ENCODE measurements at regions not wholly inside any gene's neighbourhood (a gene's known extent, or its start where the extent isn't known, plus 50 kb on each side); places are given as distances from the start of the nearest gene placed in this dataset.

DNA sequence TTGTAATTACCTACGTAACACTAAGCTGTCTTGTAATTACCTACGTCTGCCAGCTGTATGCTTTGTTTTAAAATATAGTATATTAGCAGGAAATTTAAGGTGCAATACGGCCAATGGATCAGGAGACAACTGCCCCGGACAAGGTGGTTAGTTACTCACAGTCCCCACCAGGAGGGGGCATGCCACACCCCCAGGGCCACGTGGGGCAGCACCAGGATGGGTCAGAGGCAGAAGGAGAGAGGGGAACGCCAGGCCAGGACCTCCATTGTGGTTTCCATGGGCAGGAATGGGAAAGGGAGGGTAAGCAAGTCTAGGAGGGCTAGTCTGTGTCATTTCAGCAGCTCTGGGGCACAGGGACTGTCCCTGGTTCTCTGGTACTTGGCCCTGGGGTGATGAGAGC, 140.1 kb downstream of the URI1 start:
- no peak for DNase-seq (ENCODE audit: low spot score in 2 of 2)
- TF ChIP-seq CTCF (IDR thresholded peaks at IDR 0.05) (no peak), POLR2A (IDR thresholded peaks at IDR 0.05) (no peak)
- H3K4me3 ChIP-seq (ENCODE audit: low read depth, poor library complexity, severe bottlenecking): no peak overlapping the region
- 64 to 74% methylated on average over 6 of the region's 6 CpGs for WGBS, 2 donors
- intact Hi-C loops (cut with DNase I; ENCODE audit: low total_unique reads): no loop called here

DNA sequence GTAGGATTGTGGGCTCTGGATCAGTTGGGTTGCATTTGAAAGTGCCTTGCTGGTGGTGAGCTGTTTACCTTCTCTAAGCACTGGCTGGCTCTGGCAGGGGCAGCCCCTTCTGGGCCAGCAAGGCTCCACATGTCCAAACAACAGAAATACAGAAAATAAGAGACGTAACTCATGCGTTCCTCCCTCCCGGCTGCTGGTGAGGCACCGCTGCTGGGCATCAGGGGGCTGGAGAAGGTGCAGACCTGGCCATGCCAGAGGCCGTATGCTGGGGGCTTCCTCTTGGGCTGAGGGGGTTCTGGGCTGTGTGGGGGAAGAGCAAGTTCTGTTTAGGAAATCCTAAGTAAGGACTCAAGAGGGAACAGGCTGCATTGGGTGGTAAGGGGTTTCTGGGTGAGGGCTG, 140.6 kb downstream of the URI1 start:
- intact Hi-C loops (cut with DNase I; ENCODE audit: low total_unique reads): no loop called here
- 78 to 88% methylated on average over 5 of the region's 5 CpGs for WGBS, 2 donors
- DNase-seq (ENCODE audit: low spot score in 2 of 2): no peak
- TF ChIP-seq POLR2A (IDR thresholded peaks at IDR 0.05) (no peak), CTCF (IDR thresholded peaks at IDR 0.05) (no peak)
- H3K4me3 ChIP-seq (ENCODE audit: low read depth, poor library complexity, severe bottlenecking): no peak overlapping the region

GRCh38 chr19:30083125-30083681, 141.2 kb downstream of the URI1 start:
- DNase-seq (ENCODE audit: low spot score in 2 of 2): no peak
- no peak overlapping the region for H3K4me3 ChIP-seq (ENCODE audit: low read depth, poor library complexity, severe bottlenecking)
- no peak for TF ChIP-seq POLR2A (IDR thresholded peaks at IDR 0.05)
- no peak for TF ChIP-seq CTCF (IDR thresholded peaks at IDR 0.05)
- 77 to 83% methylated on average over 17 of the region's 17 CpGs for WGBS, 2 donors
- intact Hi-C loops (cut with DNase I; ENCODE audit: low total_unique reads): no loop called here

GRCh38 chr19:30083701-30084156, 141.7 kb downstream of the URI1 start:
- DNase-seq (ENCODE audit: low spot score in 2 of 2): no peak
- 78% methylated on average over 12 of the region's 12 CpGs for WGBS, 2 donors
- intact Hi-C loops (cut with DNase I; ENCODE audit: low total_unique reads): no loop called here
- TF ChIP-seq POLR2A (IDR thresholded peaks at IDR 0.05) (no peak), CTCF (IDR thresholded peaks at IDR 0.05) (no peak)
- H3K4me3 ChIP-seq (ENCODE audit: low read depth, poor library complexity, severe bottlenecking): no peak overlapping the region

DNA sequence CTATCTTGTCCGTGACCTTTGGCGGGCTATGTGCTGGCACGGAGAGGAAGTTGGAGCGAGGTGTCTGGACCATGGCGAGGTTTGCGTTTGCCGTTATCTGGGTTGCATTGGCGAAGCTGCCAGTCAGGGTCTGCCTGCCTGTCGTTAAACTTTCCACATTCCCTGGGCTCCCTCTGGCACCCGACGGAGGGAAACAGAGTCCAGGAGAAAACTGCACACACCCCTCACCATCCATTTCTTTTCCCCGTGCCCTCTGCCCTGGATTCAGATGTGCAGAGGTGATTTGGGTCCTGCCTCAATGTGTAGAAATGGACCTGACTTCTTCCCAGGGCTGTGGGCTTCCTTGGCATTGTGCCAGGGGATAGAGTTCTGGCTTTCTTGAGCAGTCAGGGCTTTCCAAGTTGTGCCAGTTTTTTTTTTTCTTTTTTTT, 142.4 kb downstream of the URI1 start:
- 90 to 91% methylated on average over 12 of the region's 12 CpGs for WGBS, 2 donors

More for the DNA sequence above, 142.4 kb downstream of the URI1 start:
- DNase-seq (ENCODE audit: low spot score in 2 of 2): no peak
- no peak overlapping the region for H3K4me3 ChIP-seq (ENCODE audit: low read depth, poor library complexity, severe bottlenecking)
- TF ChIP-seq POLR2A (IDR thresholded peaks at IDR 0.05) (no peak), CTCF (IDR thresholded peaks at IDR 0.05) (no peak)
- intact Hi-C loops (cut with DNase I; ENCODE audit: low total_unique reads): no loop called here

Measured in lower leg skin (tissue), 4 donors.